GM13976 (cell line): ENCODE measurements at regions not wholly inside any gene's neighbourhood (a gene's known extent, or its start where the extent isn't known, plus 50 kb on each side); places are given as distances from the start of the nearest gene placed in this dataset.

Experiments
- DNase-seq: peaks from one replicate; pipeline ENCODE4 v3.0.0; 2012; ENCODE audit warnings: low spot score
- CTCF ChIP-seq: IDR thresholded peaks from 2 replicates; pipeline ENCODE4 v1.5.1; 2012; ENCODE audit warnings: borderline replicate concordance, mild to moderate bottlenecking; ENCODE audit not compliant: insufficient read depth; ENCODE audit errors: extremely low read depth, missing control alignments, control extremely low read depth
- in situ Hi-C: fragments of 300-500 bp; cut with MboI; formaldehyde crosslinking; loops from one replicate; pipeline ENCODE4 v1.12.0; 2022; ENCODE audit warnings: low sequenced_read_pairs, mixed read lengths, inconsistent platforms; ENCODE audit not compliant: unreplicated experiment

GRCh38 chr13:89878904-89879303, 1468.6 kb upstream of the MIR17HG start:
- no peak for DNase-seq
- in situ Hi-C loops: no loop called here
- no peak for TF ChIP-seq CTCF

DNA sequence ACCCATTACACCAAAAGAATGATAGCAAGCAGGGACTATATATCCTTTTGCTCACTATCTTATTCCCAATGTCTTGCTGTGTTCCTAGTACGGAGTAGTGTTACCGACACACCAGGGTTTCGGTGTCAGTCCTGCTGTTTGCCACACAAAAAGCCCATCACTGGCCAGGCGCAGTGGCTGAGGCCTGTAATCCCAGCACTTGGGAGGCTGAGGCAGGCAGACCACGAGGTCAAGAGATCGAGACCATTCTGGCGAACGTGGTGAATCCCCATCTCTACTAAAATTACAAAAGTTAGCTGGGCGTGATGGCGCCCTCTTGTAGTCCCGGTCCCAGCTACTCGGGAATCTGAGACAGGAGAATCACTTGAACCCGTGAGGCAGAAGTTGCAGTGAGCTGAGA, 1467.3 kb upstream of the MIR17HG start:
- no peak for DNase-seq

DNA sequence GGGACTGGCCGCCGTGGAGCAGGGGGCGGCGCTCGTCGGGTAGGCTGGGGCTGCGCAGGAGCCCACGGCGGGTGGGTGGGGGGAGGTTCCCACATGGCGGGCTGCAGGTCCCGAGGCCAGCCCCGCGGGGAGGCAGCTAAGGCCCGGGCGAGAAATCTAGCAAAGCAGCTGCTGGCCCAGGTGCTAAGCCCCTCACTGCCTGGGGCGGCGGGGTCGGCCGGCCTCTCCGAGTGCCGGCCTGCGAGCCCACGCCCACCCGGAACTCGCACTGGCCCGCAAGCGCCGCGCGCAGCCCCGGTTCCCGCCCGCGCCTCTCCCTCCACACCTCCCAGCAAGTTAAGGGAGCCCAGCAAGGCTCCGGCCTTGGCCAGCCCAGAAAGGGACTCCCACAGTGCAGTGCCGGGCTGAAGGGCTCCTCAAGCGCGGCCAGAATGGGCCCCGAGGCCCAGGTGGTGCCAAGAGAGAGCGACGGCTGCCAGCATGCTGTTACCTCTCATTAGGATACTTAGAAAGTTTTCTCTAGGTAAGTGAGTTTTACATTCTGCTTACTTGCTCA, 1463.5 kb upstream of the MIR17HG start:
- in situ Hi-C loops: no loop called here
- no peak for TF ChIP-seq CTCF
- DNase-seq: no peak

More for the DNA sequence above, 1467.3 kb upstream of the MIR17HG start:
- in situ Hi-C loops: no loop called here
- no peak for TF ChIP-seq CTCF

GRCh38 chr13:89890806-89891205, 1456.7 kb upstream of the MIR17HG start:
- in situ Hi-C loops: no loop called here
- no peak for DNase-seq
- no peak for TF ChIP-seq CTCF

GRCh38 chr13:89891416-89891815, 1456.1 kb upstream of the MIR17HG start:
- TF ChIP-seq CTCF: no peak
- in situ Hi-C loops: no loop called here
- no peak for DNase-seq

DNA sequence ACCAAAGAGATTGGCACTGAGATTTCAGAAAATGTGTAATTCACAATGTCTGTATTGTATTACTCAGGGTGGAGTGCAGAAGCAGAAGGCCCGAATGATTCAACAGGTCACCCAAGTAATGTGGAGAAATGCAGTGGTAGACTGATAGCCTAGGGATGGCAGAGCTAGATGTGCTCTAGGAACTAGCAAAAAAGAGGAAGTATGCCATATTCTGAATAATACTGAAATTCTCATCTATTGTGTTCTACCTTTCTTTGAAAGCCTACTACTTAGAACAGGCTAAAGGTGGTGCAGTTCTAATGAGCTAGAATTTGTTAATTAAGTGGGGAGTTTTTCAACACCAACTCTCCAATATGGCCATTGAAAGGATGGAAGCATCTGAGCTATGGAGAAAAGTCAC, 1449.8 kb upstream of the MIR17HG start:
- peak; percentile 19 for DNase-seq
- in situ Hi-C loops: no loop called here

More for the DNA sequence above, 1449.8 kb upstream of the MIR17HG start:
- no peak for TF ChIP-seq CTCF
